GM12891 (cell line): ENCODE measurements at regions not wholly inside any gene's neighbourhood (a gene's known extent, or its start where the extent isn't known, plus 50 kb on each side); places are given as distances from the start of the nearest gene placed in this dataset.
"Not testable (repeated sequence)": the region's sequence is repeated elsewhere in the genome, so short reads cannot be mapped to it uniquely, and the experiment has no call there.

ENCODE experiments used
- DNase-seq: peaks from one replicate; pipeline ENCODE4 v3.0.0; 2011; ENCODE audit warnings: low spot score; ENCODE audit not compliant: insufficient read length
- FAIRE-seq: peaks from 2 replicates; lab custom pipeline; 2011; peaks lifted over from hg19 to GRCh38; lab: Jason Lieb, UNC
- PAX5 ChIP-seq: IDR thresholded peaks from 2 replicates; pipeline ENCODE4 v1.6.1; 2011; ENCODE audit warnings: low read length, moderate library complexity, mild to moderate bottlenecking; ENCODE audit not compliant: insufficient read depth, severe bottlenecking
- POLR2A ChIP-seq: IDR thresholded peaks from 2 replicates; pipeline ENCODE4 v1.6.1; 2011; ENCODE audit warnings: low read depth, low read length, control low read depth
- POLR2AphosphoS5 ChIP-seq: IDR thresholded peaks from 2 replicates; pipeline ENCODE4 v1.6.1; 2011; ENCODE audit warnings: low read depth, low read length, control low read depth
- POU2F2 ChIP-seq: IDR thresholded peaks from 2 replicates; pipeline ENCODE4 v1.6.1; 2011; ENCODE audit warnings: low read depth, mild to moderate bottlenecking, control low read depth, low read length, moderate library complexity
- SPI1 ChIP-seq: IDR thresholded peaks from 2 replicates; pipeline ENCODE4 v1.6.1; 2011; ENCODE audit warnings: low read depth, low read length, control low read depth
- TAF1 ChIP-seq: IDR thresholded peaks from 2 replicates; pipeline ENCODE4 v1.6.1; 2011; ENCODE audit warnings: low read depth, low read length, control low read depth

- DNase-seq: no peak
- no peak for FAIRE-seq
- TF ChIP-seq TAF1 (no peak), PAX5 (no peak), POU2F2 (no peak), SPI1 (no peak), POLR2A (no peak), POLR2AphosphoS5 (no peak)
Observed at GRCh38 chr1:78250201-78250600, 204.4 kb downstream of the GIPC2 start.

- TF ChIP-seq SPI1 (no peak), POLR2AphosphoS5 (no peak)
- DNase-seq: no peak
- no peak for FAIRE-seq
Observed at GRCh38 chr1:78254517-78254916, 208.8 kb downstream of the GIPC2 start.

- FAIRE-seq: no peak
- DNase-seq: no peak
- TF ChIP-seq TAF1: no peak
- TF ChIP-seq SPI1: no peak
- TF ChIP-seq POU2F2: no peak
- TF ChIP-seq POLR2A: no peak
- no peak for TF ChIP-seq POLR2AphosphoS5
- no peak for TF ChIP-seq PAX5
Observed at GRCh38 chr1:78255383-78255782, 209.6 kb downstream of the GIPC2 start.

GRCh38 chr1:78255846-78256245 lies 210.1 kb downstream of the GIPC2 start:
- no peak for FAIRE-seq
- DNase-seq: no peak

GRCh38 chr1:78263459-78263858 lies 217.7 kb downstream of the GIPC2 start:
- TF ChIP-seq PAX5 (no peak), TAF1 (no peak), POLR2A (no peak), POU2F2 (no peak), SPI1 (no peak), POLR2AphosphoS5 (no peak)
- DNase-seq: no peak
- no peak for FAIRE-seq

More at GRCh38 chr1:78255846-78256245, 210.1 kb downstream of the GIPC2 start:
- no peak for TF ChIP-seq SPI1
- TF ChIP-seq POU2F2: no peak

GRCh38 chr1:78263946-78264345 lies 218.2 kb downstream of the GIPC2 start:
- DNase-seq: no peak
- TF ChIP-seq POU2F2 (no peak), TAF1 (no peak), PAX5 (no peak), POLR2A (no peak), POLR2AphosphoS5 (no peak), SPI1 (no peak)
- no peak for FAIRE-seq

- no peak for TF ChIP-seq PAX5
- TF ChIP-seq TAF1: no peak
- TF ChIP-seq POLR2AphosphoS5: no peak
- TF ChIP-seq SPI1: no peak
- TF ChIP-seq POLR2A: no peak
- no peak for TF ChIP-seq POU2F2
- DNase-seq (no peak), FAIRE-seq (no peak)
Observed at GRCh38 chr1:78267513-78268218, 221.9 kb downstream of the GIPC2 start.

GRCh38 chr1:78269591-78269990 lies 221.2 kb upstream of the PTGFR start:
- DNase-seq: no peak
- TF ChIP-seq POLR2A (no peak), TAF1 (no peak), POLR2AphosphoS5 (no peak), SPI1 (no peak), POU2F2 (no peak), PAX5 (no peak)
- no peak for FAIRE-seq

GRCh38 chr1:78271423-78271822 lies 219.4 kb upstream of the PTGFR start:
- FAIRE-seq, DNase-seq: not testable (repeated sequence)

GRCh38 chr1:78274814-78275213 lies 216.0 kb upstream of the PTGFR start:
- no peak for DNase-seq
- FAIRE-seq: no peak
- TF ChIP-seq TAF1 (no peak), POLR2AphosphoS5 (no peak), POU2F2 (no peak), PAX5 (no peak), POLR2A (no peak), SPI1 (no peak)

GRCh38 chr1:78275456-78275855 lies 215.3 kb upstream of the PTGFR start:
- DNase-seq: no peak
- no peak for TF ChIP-seq PAX5
- no peak for TF ChIP-seq TAF1
- no peak for TF ChIP-seq POLR2AphosphoS5
- TF ChIP-seq SPI1: no peak
- no peak for TF ChIP-seq POLR2A
- no peak for TF ChIP-seq POU2F2
- FAIRE-seq: no peak
